ENCODE measurements at regions not wholly inside any gene's neighbourhood (a gene's known extent, or its start where the extent isn't known, plus 50 kb on each side); places are given as distances from the start of the nearest gene placed in this dataset.
"Not testable (repeated sequence)": the region's sequence is repeated elsewhere in the genome, so short reads cannot be mapped to it uniquely, and the experiment has no call there.

DNA sequence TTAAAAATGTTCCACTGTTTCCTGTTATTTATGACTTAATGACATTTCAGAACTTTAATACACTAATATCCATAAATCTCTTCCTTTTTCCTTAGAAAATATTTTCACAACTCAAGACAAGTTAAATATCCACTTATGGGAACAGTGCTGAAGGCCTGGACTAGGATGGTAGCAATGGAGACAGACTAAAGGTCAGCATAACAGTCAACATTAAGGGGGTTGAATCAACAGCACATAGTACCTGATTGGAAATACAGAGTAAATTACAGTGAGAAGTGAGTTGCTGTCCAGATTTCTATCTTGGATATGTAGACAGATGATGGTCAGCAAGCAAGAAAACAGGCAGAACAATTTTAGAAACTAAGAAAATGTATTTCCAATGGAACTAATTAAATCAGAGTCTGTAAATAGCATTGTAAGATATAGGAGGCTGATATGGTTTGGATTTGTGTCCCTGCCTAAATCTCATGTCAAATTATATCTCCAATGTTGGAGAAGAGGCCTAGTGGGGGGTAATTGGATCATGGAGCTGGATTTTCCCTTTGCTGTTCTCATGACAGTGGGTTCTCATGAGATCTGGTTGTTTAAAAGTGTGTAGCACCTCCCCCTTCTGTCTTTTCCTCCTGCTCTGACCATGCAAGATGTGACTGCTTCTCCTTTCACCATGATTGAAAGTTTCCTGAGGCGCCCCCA, 682.7 kb downstream of the MAFB start:
- in situ Hi-C loops (cut with HindIII; ENCODE audit: low pct_ligation_motif_present, low sequenced_read_pairs): no loop called here
- no peaks in the 10 kb centered on the region for H3K36me3 ChIP-seq (replicated peaks)
- DNase-seq: no peak
- no peak overlapping the region for H3K27ac ChIP-seq
- H3K4me3 ChIP-seq (ENCODE audit: low read depth, low read length): no peak overlapping the region
- TF ChIP-seq CTCF (IDR thresholded peaks at IDR 0.05; ENCODE audit: low read depth, low read length, missing control alignments): no peak
- no peaks in the 10 kb centered on the region for H3K27me3 ChIP-seq (replicated peaks)

- in situ Hi-C loops (cut with HindIII; ENCODE audit: low pct_ligation_motif_present, low sequenced_read_pairs); H3K4me3 ChIP-seq (ENCODE audit: low read depth, low read length): not testable (repeated sequence)
Observed at GRCh38 chr20:40004092-40004491, 684.9 kb downstream of the MAFB start.

GRCh38 chr20:39993742-39994141, 695.3 kb downstream of the MAFB start:
- in situ Hi-C loops (cut with HindIII; ENCODE audit: low pct_ligation_motif_present, low sequenced_read_pairs): no loop called here
- H3K27ac ChIP-seq: no peak overlapping the region
- no peaks in the 10 kb centered on the region for H3K36me3 ChIP-seq (replicated peaks)
- DNase-seq: no peak
- TF ChIP-seq CTCF (IDR thresholded peaks at IDR 0.05; ENCODE audit: low read depth, low read length, missing control alignments): no peak
- no peak overlapping the region for H3K4me3 ChIP-seq (ENCODE audit: low read depth, low read length)
- no peaks in the 10 kb centered on the region for H3K27me3 ChIP-seq (replicated peaks)

More at GRCh38 chr20:40004092-40004491, 684.9 kb downstream of the MAFB start:
- not testable (repeated sequence) for H3K36me3 ChIP-seq (replicated peaks); H3K27me3 ChIP-seq (replicated peaks); DNase-seq; H3K27ac ChIP-seq

- no peak overlapping the region for H3K4me3 ChIP-seq (ENCODE audit: low read depth, low read length)
- H3K27me3 ChIP-seq (replicated peaks): no peaks in the 10 kb centered on the region
- H3K36me3 ChIP-seq (replicated peaks): no peaks in the 10 kb centered on the region
- DNase-seq: no peak
- TF ChIP-seq CTCF (IDR thresholded peaks at IDR 0.05; ENCODE audit: low read depth, low read length, missing control alignments): no peak
- in situ Hi-C loops (cut with HindIII; ENCODE audit: low pct_ligation_motif_present, low sequenced_read_pairs): no loop called here
- no peak overlapping the region for H3K27ac ChIP-seq
Observed at GRCh38 chr20:39990692-39991091, 698.3 kb downstream of the MAFB start.

GRCh38 chr20:39988991-39989390, 700.0 kb downstream of the MAFB start:
- in situ Hi-C loops (cut with HindIII; ENCODE audit: low pct_ligation_motif_present, low sequenced_read_pairs): no loop called here
- TF ChIP-seq CTCF (IDR thresholded peaks at IDR 0.05; ENCODE audit: low read depth, low read length, missing control alignments): no peak
- no peak for DNase-seq

DNA sequence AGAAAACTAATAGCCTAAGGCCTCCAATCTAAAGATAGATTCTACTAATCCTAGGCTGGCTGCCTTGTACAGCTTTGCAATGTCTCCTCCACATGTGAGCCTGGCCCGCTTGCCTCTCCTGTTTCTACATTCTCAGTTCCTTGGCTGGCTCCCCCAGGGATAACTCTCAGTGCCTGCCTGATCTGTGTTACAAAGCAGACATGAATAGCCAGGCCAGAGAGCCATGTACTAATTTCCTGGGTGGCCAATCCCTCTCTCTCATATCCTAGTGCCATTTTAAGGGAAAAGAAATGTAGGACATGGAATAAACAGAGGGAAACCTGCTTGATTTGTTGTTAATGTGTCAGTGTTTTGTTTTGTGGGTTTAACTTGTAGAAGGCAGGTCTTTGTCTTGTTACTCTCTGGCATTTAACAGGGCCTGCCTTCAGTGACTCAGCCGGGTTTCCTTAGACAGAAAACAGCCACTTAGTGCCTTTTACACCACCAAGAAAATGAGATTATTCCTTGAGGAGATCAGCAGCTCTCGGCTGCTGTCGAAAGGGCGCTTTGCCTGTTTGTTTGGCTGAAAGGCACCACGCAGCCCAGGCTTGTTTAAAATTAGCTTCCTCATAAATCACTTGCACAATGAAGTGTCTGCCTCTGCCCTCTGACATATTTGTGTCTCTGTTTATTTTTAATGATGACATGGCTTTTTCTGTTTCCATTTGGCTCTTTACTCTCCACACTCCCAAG, 702.7 kb downstream of the MAFB start:
- H3K27me3 ChIP-seq (replicated peaks): no peaks in the 10 kb centered on the region
- H3K4me3 ChIP-seq (ENCODE audit: low read depth, low read length): no peak overlapping the region
- in situ Hi-C loops (cut with HindIII; ENCODE audit: low pct_ligation_motif_present, low sequenced_read_pairs): no loop called here
- no peaks in the 10 kb centered on the region for H3K36me3 ChIP-seq (replicated peaks)
- peak overlapping the region; percentile 3 for H3K27ac ChIP-seq
- DNase-seq: peak; percentile 58
- TF ChIP-seq CTCF (IDR thresholded peaks at IDR 0.05; ENCODE audit: low read depth, low read length, missing control alignments): no peak

More at GRCh38 chr20:39988991-39989390, 700.0 kb downstream of the MAFB start:
- Histone ChIP-seq H3K4me3 (ENCODE audit: low read depth, low read length) (no peak overlapping the region), H3K27ac (no peak overlapping the region), H3K27me3 (replicated peaks) (no peaks in the 10 kb centered on the region), H3K36me3 (replicated peaks) (no peaks in the 10 kb centered on the region)
